ACC112 (cell line): ENCODE measurements at regions not wholly inside any gene's neighbourhood (a gene's known extent, or its start where the extent isn't known, plus 50 kb on each side); places are given as distances from the start of the nearest gene placed in this dataset.

Experiments
- H2AFZ ChIP-seq: fragments of 200-600 bp; sonication (generic); one replicate; pipeline ENCODE4 v1.6.0; 2017; ENCODE audit warnings: antibody characterized with exemption, low read length; ENCODE audit not compliant: unreplicated experiment
- H3K27ac ChIP-seq: fragments of 200-600 bp; sonication (generic); 2 replicates; pipeline ENCODE4 v1.5.1; 2014; ENCODE audit warnings: low read depth, mild to moderate bottlenecking, antibody characterized with exemption, low read length, moderate library complexity
- H3K27me3 ChIP-seq: fragments of 200-600 bp; sonication (generic); 2 replicates; pipeline ENCODE4 v1.6.1; 2014; ENCODE audit warnings: mild to moderate bottlenecking, antibody characterized with exemption, low read length, moderate library complexity, mixed read lengths; ENCODE audit not compliant: insufficient read depth
- H3K36me3 ChIP-seq: fragments of 200-600 bp; sonication (generic); 2 replicates; pipeline ENCODE4 v1.6.1; 2016; ENCODE audit warnings: mild to moderate bottlenecking, antibody characterized with exemption, low read length, moderate library complexity, mixed read lengths; ENCODE audit not compliant: insufficient read depth
- H3K4me1 ChIP-seq: fragments of 200-600 bp; sonication (generic); one replicate; pipeline ENCODE4 v1.6.1; 2016; ENCODE audit warnings: low read length, mixed read lengths; ENCODE audit not compliant: insufficient read depth, unreplicated experiment, control insufficient read depth
- H3K4me3 ChIP-seq: fragments of 200-600 bp; sonication (generic); 2 replicates; pipeline ENCODE4 v1.5.1; 2014; ENCODE audit warnings: mild to moderate bottlenecking, low read depth, low read length
- H3K79me2 ChIP-seq: fragments of 200-600 bp; sonication (generic); one replicate; pipeline ENCODE4 v1.6.0; 2016; ENCODE audit warnings: low read length; ENCODE audit not compliant: control insufficient read depth, unreplicated experiment, insufficient read depth

DNA sequence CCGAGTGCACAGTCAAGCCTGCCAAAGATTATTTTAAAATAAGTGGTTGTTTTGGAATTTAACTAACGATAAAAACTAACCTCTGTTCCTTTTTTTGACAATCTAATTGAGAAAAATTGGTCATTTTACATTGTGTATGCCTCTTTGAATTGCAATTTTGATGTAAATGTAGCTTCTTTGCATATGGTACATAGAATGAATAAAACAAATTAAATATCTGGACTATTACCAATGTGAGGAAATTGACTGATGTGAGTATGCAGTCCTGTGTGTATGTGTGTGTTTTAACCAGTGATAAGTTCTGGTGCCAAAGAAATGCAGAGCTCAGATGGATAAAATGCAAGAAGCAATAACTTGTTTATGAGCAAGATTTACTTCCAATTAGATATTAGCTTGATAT is 281.3 kb upstream of the ZP4 start:
- Histone ChIP-seq H3K4me3 (no peak overlapping the region), H3K36me3 (no peaks in the 10 kb centered on the region), H3K27ac (no peak overlapping the region), H2AFZ (no peak overlapping the region), H3K27me3 (no peaks in the 10 kb centered on the region), H3K4me1 (no peaks in the 10 kb centered on the region), H3K79me2 (no peaks in the 10 kb centered on the region)

DNA sequence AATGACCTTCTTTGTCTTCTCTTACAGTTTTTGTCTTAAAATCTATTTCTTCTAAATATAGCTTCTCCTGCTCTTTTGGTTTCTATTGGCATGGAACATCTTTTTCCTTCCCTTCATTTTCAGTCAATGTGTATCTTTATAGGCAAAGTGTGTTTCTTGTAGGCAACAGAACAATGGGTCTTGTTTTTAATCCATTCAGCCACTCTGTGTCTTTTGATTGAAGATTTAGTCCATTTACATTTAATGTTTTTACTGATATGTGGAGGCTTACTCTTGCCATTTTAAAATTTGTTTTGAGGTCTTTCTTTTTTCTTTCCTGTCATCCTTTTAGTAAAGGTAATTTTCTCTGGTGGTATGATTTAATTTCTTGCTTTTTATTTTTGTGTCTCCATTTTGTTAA is 271.2 kb upstream of the ZP4 start:
- no peak overlapping the region for H3K27ac ChIP-seq
- no peaks in the 10 kb centered on the region for H3K4me1 ChIP-seq
- no peak overlapping the region for H2AFZ ChIP-seq
- H3K4me3 ChIP-seq, result no peak overlapping the region
- H3K27me3 ChIP-seq, result no peaks in the 10 kb centered on the region
- H3K79me2 ChIP-seq, result no peaks in the 10 kb centered on the region
- no peaks in the 10 kb centered on the region for H3K36me3 ChIP-seq

- Histone ChIP-seq H3K36me3 (no peaks in the 10 kb centered on the region), H3K27me3 (peaks cover 4% of the 10 kb centered on the region; the same call in 1 of the 2 replicates), H3K4me1 (no peaks in the 10 kb centered on the region), H3K4me3 (no peak overlapping the region), H3K27ac (no peak overlapping the region), H3K79me2 (no peaks in the 10 kb centered on the region), H2AFZ (no peak overlapping the region)
These were observed 263.2 kb upstream of the ZP4 start for GRCh38 chr1:238153939-238154338.

DNA sequence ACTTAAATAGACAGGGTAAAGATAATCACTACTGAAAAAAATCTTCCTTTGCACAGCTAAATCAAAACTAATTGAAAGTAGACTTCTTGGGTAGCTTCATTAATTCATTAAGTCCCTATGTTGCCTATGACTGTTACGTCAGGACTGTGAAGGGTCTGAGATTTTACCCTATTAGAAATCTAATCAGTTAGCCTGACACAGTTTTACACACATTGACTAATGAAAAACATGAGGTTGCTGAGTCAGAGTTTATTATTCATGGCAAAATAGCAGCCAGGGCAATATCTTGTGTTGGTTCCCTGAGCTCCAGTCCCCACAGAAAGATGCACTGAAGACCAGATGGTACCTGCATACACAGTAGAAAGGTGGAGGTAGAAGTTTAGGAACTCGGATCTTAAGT is 262.5 kb upstream of the ZP4 start:
- H2AFZ ChIP-seq, result no peak overlapping the region
- no peaks in the 10 kb centered on the region for H3K79me2 ChIP-seq
- H3K36me3 ChIP-seq, result no peaks in the 10 kb centered on the region
- no peak overlapping the region for H3K4me3 ChIP-seq
- no peak overlapping the region for H3K27ac ChIP-seq
- peaks cover 4% of the 10 kb centered on the region; the same call in 1 of the 2 replicates for H3K27me3 ChIP-seq
- no peaks in the 10 kb centered on the region for H3K4me1 ChIP-seq

DNA sequence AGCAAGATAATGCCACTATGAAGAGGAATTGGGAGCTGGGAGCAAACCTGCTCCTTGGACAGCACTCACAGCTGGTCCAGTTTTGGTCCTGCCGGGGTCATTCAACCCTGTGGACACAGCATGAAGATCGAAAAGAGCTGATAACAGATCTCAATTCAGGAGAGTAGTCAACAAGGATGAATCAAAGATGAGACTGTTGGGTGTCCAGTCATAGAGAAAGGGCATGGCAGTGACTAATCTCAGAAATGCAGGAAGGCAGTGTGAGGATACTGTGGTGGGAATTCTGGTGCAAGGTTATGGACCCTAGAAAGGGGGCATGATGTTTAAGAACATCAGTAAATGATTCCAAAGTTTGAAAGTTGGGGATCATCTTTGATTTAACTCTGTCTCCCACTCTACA is 261.4 kb upstream of the ZP4 start:
- Histone ChIP-seq H3K4me1 (no peaks in the 10 kb centered on the region), H3K79me2 (no peaks in the 10 kb centered on the region), H2AFZ (no peak overlapping the region), H3K27me3 (peaks cover 4% of the 10 kb centered on the region; the same call in 1 of the 2 replicates), H3K4me3 (no peak overlapping the region), H3K36me3 (no peaks in the 10 kb centered on the region), H3K27ac (no peak overlapping the region)

GRCh38 chr1:238143038-238143437 is 252.3 kb upstream of the ZP4 start:
- H3K36me3 ChIP-seq, result no peaks in the 10 kb centered on the region
- no peaks in the 10 kb centered on the region for H3K79me2 ChIP-seq
- H3K4me3 ChIP-seq, result no peak overlapping the region
- no peaks in the 10 kb centered on the region for H3K27me3 ChIP-seq
- H2AFZ ChIP-seq, result no peak overlapping the region
- H3K4me1 ChIP-seq, result no peaks in the 10 kb centered on the region
- no peak overlapping the region for H3K27ac ChIP-seq

DNA sequence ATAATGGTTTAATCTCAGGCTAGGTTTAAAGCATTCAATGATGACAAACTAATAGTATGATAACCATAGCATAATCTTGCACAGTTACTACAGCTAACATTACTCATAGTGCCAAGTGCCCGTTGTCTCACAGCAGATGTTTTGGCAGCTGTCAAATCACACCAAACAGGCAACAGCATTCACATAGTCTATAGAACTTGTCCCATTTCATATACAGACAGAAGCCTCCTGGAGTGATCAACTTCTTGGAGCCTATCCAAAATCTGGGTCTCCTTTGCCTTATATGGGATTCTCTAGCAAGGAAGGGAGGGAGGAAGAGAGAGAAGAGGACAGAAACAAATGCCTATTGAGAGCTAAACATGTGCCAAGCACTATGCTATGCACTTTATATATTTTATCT is 250.6 kb upstream of the ZP4 start:
- no peaks in the 10 kb centered on the region for H3K36me3 ChIP-seq
- no peaks in the 10 kb centered on the region for H3K27me3 ChIP-seq
- no peak overlapping the region for H3K4me3 ChIP-seq
- H3K79me2 ChIP-seq, result no peaks in the 10 kb centered on the region
- H2AFZ ChIP-seq, result no peak overlapping the region
- H3K4me1 ChIP-seq, result no peaks in the 10 kb centered on the region
- no peak overlapping the region for H3K27ac ChIP-seq

GRCh38 chr1:238139713-238140112 is 249.0 kb upstream of the ZP4 start:
- no peak overlapping the region for H3K27ac ChIP-seq
- no peak overlapping the region for H3K4me3 ChIP-seq
- H3K36me3 ChIP-seq, result no peaks in the 10 kb centered on the region
- H3K79me2 ChIP-seq, result no peaks in the 10 kb centered on the region
- no peaks in the 10 kb centered on the region for H3K27me3 ChIP-seq
- H2AFZ ChIP-seq, result no peak overlapping the region
- no peaks in the 10 kb centered on the region for H3K4me1 ChIP-seq

DNA sequence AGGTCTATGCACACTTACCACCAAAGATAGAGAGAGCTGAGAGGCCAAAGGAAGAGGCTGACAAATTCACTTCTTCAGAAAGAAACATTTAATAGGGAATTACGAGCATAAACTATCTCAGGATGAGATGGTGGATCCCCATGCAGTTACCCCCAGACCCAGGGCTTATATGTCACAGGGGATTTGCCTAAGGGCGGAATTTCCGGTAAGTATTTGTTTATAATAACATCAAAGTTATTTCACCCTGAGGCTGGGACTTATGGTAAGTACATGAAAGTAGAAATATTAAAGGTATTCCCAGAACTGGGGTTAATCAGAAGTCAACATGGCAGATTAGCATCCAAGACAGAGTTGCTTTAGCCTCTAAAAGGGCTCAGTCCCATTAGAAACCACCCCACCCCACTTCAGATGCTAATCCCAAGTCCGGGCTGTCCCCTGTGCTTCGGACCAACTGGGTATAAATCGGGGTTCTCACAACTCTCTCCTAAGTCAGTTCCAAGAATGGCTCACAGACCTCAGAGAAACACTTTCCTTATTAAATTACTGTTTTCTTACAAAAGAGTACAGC is 247.4 kb upstream of the ZP4 start:
- Histone ChIP-seq H3K4me1 (no peaks in the 10 kb centered on the region), H3K4me3 (no peak overlapping the region), H3K79me2 (no peaks in the 10 kb centered on the region), H2AFZ (no peak overlapping the region), H3K27ac (no peak overlapping the region), H3K36me3 (no peaks in the 10 kb centered on the region), H3K27me3 (no peaks in the 10 kb centered on the region)

DNA sequence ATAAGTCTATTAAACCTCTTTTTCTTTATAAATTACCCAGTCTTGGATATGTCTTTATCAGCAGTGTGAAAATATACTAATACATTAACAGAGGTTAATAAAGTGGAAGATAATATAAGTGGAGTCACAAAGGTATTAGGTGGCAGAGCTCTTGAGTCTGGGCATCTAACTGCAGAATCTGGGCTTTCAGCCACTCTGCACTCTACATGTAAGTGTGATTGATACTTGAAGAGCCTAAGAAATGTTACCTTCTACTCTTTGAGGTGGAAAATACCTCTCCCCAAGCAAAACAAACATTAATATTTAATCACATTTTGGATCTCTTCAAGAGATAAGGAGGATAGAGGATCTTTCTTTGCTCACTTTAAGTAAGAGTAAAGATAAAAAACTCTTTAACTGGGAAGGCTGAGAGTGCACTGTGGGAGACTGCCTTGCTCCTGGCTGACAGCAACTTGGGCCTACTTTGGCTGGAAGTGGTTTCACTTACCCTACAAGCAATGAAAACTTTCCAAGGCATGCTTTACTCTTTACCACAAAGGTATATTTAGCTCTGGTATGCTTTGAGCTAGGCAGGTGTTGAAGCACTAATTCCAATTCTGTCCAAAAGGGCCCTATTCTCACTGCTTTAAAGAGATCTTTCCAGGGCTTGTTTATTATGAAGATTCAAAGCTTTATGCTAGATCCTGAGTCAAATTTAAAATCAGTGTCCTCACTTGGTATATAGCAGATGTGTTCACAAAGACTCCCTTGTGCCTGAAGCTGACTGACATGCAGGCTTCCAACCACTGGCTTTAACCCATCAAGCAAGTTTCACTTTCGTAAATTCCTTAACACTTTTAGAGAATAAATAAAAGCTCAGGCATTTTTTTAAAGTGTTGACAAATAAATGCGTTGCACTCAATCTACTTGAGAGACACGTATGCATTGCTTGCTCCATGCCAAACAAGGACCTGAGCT is 245.3 kb upstream of the ZP4 start:
- H3K36me3 ChIP-seq, result no peaks in the 10 kb centered on the region
- no peak overlapping the region for H3K27ac ChIP-seq
- no peaks in the 10 kb centered on the region for H3K4me1 ChIP-seq
- H3K4me3 ChIP-seq, result no peak overlapping the region
- no peaks in the 10 kb centered on the region for H3K79me2 ChIP-seq
- no peaks in the 10 kb centered on the region for H3K27me3 ChIP-seq
- no peak overlapping the region for H2AFZ ChIP-seq

DNA sequence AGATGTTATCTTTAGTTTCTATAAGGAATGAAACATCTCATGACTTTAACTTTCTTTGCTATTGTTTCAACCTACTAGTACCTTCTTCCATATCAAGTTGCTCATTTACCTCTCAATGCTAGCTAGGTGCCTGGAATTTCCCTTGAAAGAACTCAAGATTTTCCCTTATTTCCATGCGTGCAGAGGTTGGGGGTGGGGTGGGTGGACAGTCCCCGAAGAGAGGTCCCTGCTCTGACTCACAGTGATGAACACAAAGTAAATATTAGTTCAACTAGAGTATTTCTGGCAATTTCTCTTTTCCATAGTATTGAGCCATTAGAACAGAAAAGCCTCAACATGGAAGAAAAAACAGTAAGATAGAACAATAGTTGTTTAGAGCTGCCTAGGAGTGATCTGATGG is 239.0 kb upstream of the ZP4 start:
- no peaks in the 10 kb centered on the region for H3K79me2 ChIP-seq
- H2AFZ ChIP-seq, result no peak overlapping the region
- no peak overlapping the region for H3K27ac ChIP-seq
- H3K4me1 ChIP-seq, result no peaks in the 10 kb centered on the region
- no peaks in the 10 kb centered on the region for H3K36me3 ChIP-seq
- no peaks in the 10 kb centered on the region for H3K27me3 ChIP-seq
- H3K4me3 ChIP-seq, result no peak overlapping the region
